HUES48 (cell line): ENCODE measurements at regions not wholly inside any gene's neighbourhood (a gene's known extent, or its start where the extent isn't known, plus 50 kb on each side); places are given as distances from the start of the nearest gene placed in this dataset.
"Not testable (repeated sequence)": the region's sequence is repeated elsewhere in the genome, so short reads cannot be mapped to it uniquely, and the experiment has no call there.

Experiments
- H3K27ac ChIP-seq: one replicate; pipeline ENCODE4 v1.7.0; 2013; ENCODE audit warnings: low read depth, low read length, inconsistent platforms
- H3K27me3 ChIP-seq: 2 replicates; pipeline ENCODE4 v1.6.1; 2013; ENCODE audit warnings: mild to moderate bottlenecking, low read length; ENCODE audit not compliant: control insufficient read depth, insufficient read depth
- H3K36me3 ChIP-seq: 2 replicates; pipeline ENCODE4 v1.6.1; 2013; ENCODE audit warnings: low read length; ENCODE audit not compliant: control insufficient read depth, insufficient read depth
- H3K4me1 ChIP-seq: 2 replicates; pipeline ENCODE4 v1.6.1; 2013; ENCODE audit warnings: mild to moderate bottlenecking, low read length; ENCODE audit not compliant: control insufficient read depth, insufficient read depth
- H3K4me3 ChIP-seq: 2 replicates; pipeline ENCODE4 v1.5.1; 2013; ENCODE audit warnings: mild to moderate bottlenecking, low read depth, low read length
- H3K9ac ChIP-seq: 2 replicates; pipeline ENCODE4 v1.6.1; 2013; ENCODE audit warnings: mild to moderate bottlenecking, low read depth, low read length, moderate library complexity
- H3K9me3 ChIP-seq: 2 replicates; pipeline ENCODE4 v1.6.1; 2013; ENCODE audit warnings: low read length; ENCODE audit not compliant: control insufficient read depth, insufficient read depth

GRCh38 chr6:21772884-21773575 lies 179.5 kb downstream of the SOX4 start:
- peaks cover 57% of the 10 kb centered on the region for H3K4me1 ChIP-seq
- H3K9ac ChIP-seq: no peak overlapping the region
- H3K27me3 ChIP-seq: no peaks in the 10 kb centered on the region
- 0 out of 2 replicates have a peak, but pooled peaks cover 2% of the 10 kb centered on the region for H3K36me3 ChIP-seq
- no peak overlapping the region for H3K4me3 ChIP-seq
- H3K27ac ChIP-seq: peak overlapping the region; percentile 64
- no peaks in the 10 kb centered on the region for H3K9me3 ChIP-seq

- H3K27ac ChIP-seq: no peak overlapping the region
- peaks cover 52% of the 10 kb centered on the region for H3K4me1 ChIP-seq
- H3K9me3 ChIP-seq: no peaks in the 10 kb centered on the region
- no peak overlapping the region for H3K9ac ChIP-seq
- 0 out of 2 replicates have a peak, but pooled peaks cover 3% of the 10 kb centered on the region for H3K36me3 ChIP-seq
- H3K27me3 ChIP-seq: no peaks in the 10 kb centered on the region
- H3K4me3 ChIP-seq: no peak overlapping the region
These were observed 180.0 kb downstream of the SOX4 start for GRCh38 chr6:21773576-21773968.

- Histone ChIP-seq H3K36me3 (0 out of 2 replicates have a peak, but pooled peaks cover 3% of the 10 kb centered on the region), H3K27me3 (no peaks in the 10 kb centered on the region), H3K4me3 (no peak overlapping the region), H3K4me1 (peaks cover 31% of the 10 kb centered on the region), H3K9ac (no peak overlapping the region), H3K9me3 (no peaks in the 10 kb centered on the region), H3K27ac (no peak overlapping the region)
These were observed 184.3 kb downstream of the SOX4 start for GRCh38 chr6:21777846-21778245.

- no peak overlapping the region for H3K4me3 ChIP-seq
- H3K27me3 ChIP-seq: no peaks in the 10 kb centered on the region
- peaks cover 27% of the 10 kb centered on the region for H3K4me1 ChIP-seq
- H3K9ac ChIP-seq: no peak overlapping the region
- H3K36me3 ChIP-seq: peaks cover 14% of the 10 kb centered on the region; the same call in 1 of the 2 replicates
- H3K27ac ChIP-seq: peak overlapping the region; percentile 43
- H3K9me3 ChIP-seq: no peaks in the 10 kb centered on the region
These were observed 186.6 kb downstream of the SOX4 start for GRCh38 chr6:21780141-21780540.

GRCh38 chr6:21780679-21781078 lies 187.1 kb downstream of the SOX4 start:
- Histone ChIP-seq H3K9ac (no peak overlapping the region), H3K4me1 (peaks cover 27% of the 10 kb centered on the region), H3K27me3 (no peaks in the 10 kb centered on the region), H3K9me3 (no peaks in the 10 kb centered on the region), H3K36me3 (peaks cover 14% of the 10 kb centered on the region; the same call in 1 of the 2 replicates), H3K27ac (peak overlapping the region; percentile 43), H3K4me3 (no peak overlapping the region)

GRCh38 chr6:21781128-21781527 lies 187.6 kb downstream of the SOX4 start:
- H3K27ac ChIP-seq: peak overlapping the region; percentile 43
- H3K4me3 ChIP-seq: no peak overlapping the region

GRCh38 chr6:21785164-21785563 lies 191.6 kb downstream of the SOX4 start:
- H3K27ac ChIP-seq: no peak overlapping the region
- H3K4me1 ChIP-seq: peaks cover 22% of the 10 kb centered on the region

More at GRCh38 chr6:21781128-21781527, 187.6 kb downstream of the SOX4 start:
- Histone ChIP-seq H3K36me3 (peaks cover 18% of the 10 kb centered on the region; the same call in 1 of the 2 replicates), H3K4me1 (peaks cover 23% of the 10 kb centered on the region), H3K9me3 (no peaks in the 10 kb centered on the region), H3K27me3 (no peaks in the 10 kb centered on the region), H3K9ac (no peak overlapping the region)

GRCh38 chr6:21791056-21791455 lies 197.5 kb downstream of the SOX4 start:
- Histone ChIP-seq H3K4me1 (no peaks in the 10 kb centered on the region), H3K9ac (no peak overlapping the region), H3K4me3 (no peak overlapping the region), H3K27me3 (no peaks in the 10 kb centered on the region), H3K36me3 (peaks cover 18% of the 10 kb centered on the region), H3K9me3 (no peaks in the 10 kb centered on the region), H3K27ac (no peak overlapping the region)

More at GRCh38 chr6:21785164-21785563, 191.6 kb downstream of the SOX4 start:
- Histone ChIP-seq H3K4me3 (no peak overlapping the region), H3K36me3 (peaks cover 21% of the 10 kb centered on the region), H3K9ac (no peak overlapping the region), H3K9me3 (no peaks in the 10 kb centered on the region), H3K27me3 (no peaks in the 10 kb centered on the region)

GRCh38 chr6:21791581-21791980 lies 198.0 kb downstream of the SOX4 start:
- H3K9ac ChIP-seq: no peak overlapping the region
- H3K27me3 ChIP-seq: no peaks in the 10 kb centered on the region
- no peak overlapping the region for H3K27ac ChIP-seq
- H3K9me3 ChIP-seq: no peaks in the 10 kb centered on the region
- no peak overlapping the region for H3K4me3 ChIP-seq
- no peaks in the 10 kb centered on the region for H3K4me1 ChIP-seq
- H3K36me3 ChIP-seq: peaks cover 16% of the 10 kb centered on the region

GRCh38 chr6:21792177-21792576 lies 198.6 kb downstream of the SOX4 start:
- Histone ChIP-seq H3K4me1 (no peaks in the 10 kb centered on the region), H3K27ac (no peak overlapping the region), H3K9ac (no peak overlapping the region), H3K36me3 (peaks cover 16% of the 10 kb centered on the region), H3K27me3 (no peaks in the 10 kb centered on the region), H3K9me3 (no peaks in the 10 kb centered on the region), H3K4me3 (no peak overlapping the region)

GRCh38 chr6:21796979-21797378 lies 203.4 kb downstream of the SOX4 start:
- not testable (repeated sequence) for H3K9me3 ChIP-seq, H3K9ac ChIP-seq, H3K27me3 ChIP-seq, H3K27ac ChIP-seq, H3K4me3 ChIP-seq, H3K36me3 ChIP-seq
- H3K4me1 ChIP-seq: peaks cover 14% of the 10 kb centered on the region
